PC-3 (cell line): ENCODE measurements at regions not wholly inside any gene's neighbourhood (a gene's known extent, or its start where the extent isn't known, plus 50 kb on each side); places are given as distances from the start of the nearest gene placed in this dataset.
A peak's percentile ranks its signal among the peaks of the same experiment; 100 is the strongest.

Experiments
- CTCF ChIP-seq: fragments of 300-600 bp; sonication (generic); conservative IDR thresholded peaks from 2 replicates; pipeline ENCODE4 v1.5.1; 2017; ENCODE audit warnings: antibody characterized with exemption, low read depth, mild to moderate bottlenecking, low read length
- EZH2 ChIP-seq: fragments of 300-600 bp; sonication (generic); IDR thresholded peaks from one replicate; pipeline ENCODE4 v1.6.1; 2017; ENCODE audit warnings: antibody characterized with exemption, mild to moderate bottlenecking, low read length; ENCODE audit not compliant: unreplicated experiment

DNA sequence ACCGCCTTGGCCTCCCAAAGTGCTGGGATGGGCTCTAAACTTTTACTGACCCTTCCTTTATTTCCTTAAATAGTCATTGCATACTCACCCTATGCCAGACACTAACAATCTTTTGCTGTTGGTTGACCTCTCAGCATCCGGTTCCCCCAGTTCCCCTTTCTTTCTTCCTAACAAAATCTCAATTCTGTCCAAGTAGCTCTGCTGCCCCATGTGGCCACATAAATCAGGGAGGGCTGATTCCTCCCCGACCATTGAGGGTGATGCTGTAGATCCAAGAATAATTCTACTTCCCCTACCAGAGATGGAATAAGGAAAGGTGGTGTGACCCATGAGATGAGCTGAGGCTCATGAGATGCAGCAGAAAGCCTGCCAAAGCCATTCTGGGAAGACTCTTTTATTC lies 315.3 kb upstream of the MSX2 start:
- TF ChIP-seq CTCF, result peak; percentile 48; the same call in 1 of the 2 replicates
- no peak for TF ChIP-seq EZH2
